HCT116 (cell line): ENCODE measurements at regions not wholly inside any gene's neighbourhood (a gene's known extent, or its start where the extent isn't known, plus 50 kb on each side); places are given as distances from the start of the nearest gene placed in this dataset.

Source experiments
- ATAC-seq: fragments of 200-7000 bp; cut with Tn5 transposase; 2 replicates; pipeline ENCODE4 v1.9.1; 2020; ENCODE audit warnings: mild to moderate bottlenecking, moderate library complexity
- BruUV-seq: library from RNA; stranded (reverse); fragments of 400-500 nt; replicated peaks from 2 replicates; lab custom pipeline; 2021; lab: Mats Ljungman, UMichigan
- CTCF ChIA-PET: fragments of 300-600 bp; sonication (Branson Sonifier 250); formaldehyde crosslinking; loops from one replicate; lab custom pipeline; 2021; ENCODE audit warnings: antibody characterized with exemption; lab: Charles Lee
- POLR2A ChIA-PET: fragments of 300-600, 350-600 bp; sonication (Branson Sonifier 250); formaldehyde crosslinking; loops from one replicate; lab custom pipeline; 2021; ENCODE audit warnings: antibody characterized with exemption; lab: Charles Lee
- RAD21 ChIA-PET, 2 experiments: fragments of 300-600 bp; sonication (Branson Sonifier 250); formaldehyde crosslinking; loops; one replicate each; lab custom pipeline; 2023; ENCODE audit warnings: low total read pairs in 2 of 2; ENCODE audit not compliant: uncharacterized antibody in 2 of 2, unreplicated experiment in 2 of 2, low non-redundant PET in 1 of 2; lab: Charles Lee
- DNase-seq: peaks from one replicate; pipeline ENCODE4 v3.0.0-alpha.2; 2010; ENCODE audit warnings: low read depth, low spot score
- H2AFZ ChIP-seq: fragments of 200-600 bp; shearing (Covaris generic), sonication (generic); 2 replicates; pipeline ENCODE4 v1.6.1; 2017; ENCODE audit warnings: low read depth, mixed run types, mixed read lengths, antibody characterized with exemption, low read length; ENCODE audit not compliant: poor library complexity, severe bottlenecking
- H3K27ac ChIP-seq: 2 replicates; pipeline ENCODE4 v1.5.1; 2012; ENCODE audit warnings: low read depth, low read length
- H3K27me3 ChIP-seq: fragments of 200-600 bp; sonication (generic); 2 replicates; pipeline ENCODE4 v1.6.1; 2016; ENCODE audit warnings: mixed run types, low read length, mixed read lengths; ENCODE audit not compliant: insufficient read depth
- H3K36me3 ChIP-seq, 2 experiments: fragments of 200-500 bp in 1 of 2; fragments of 200-600 bp in 1 of 2; sonication (Bioruptor generic) in 1 of 2; sonication (generic) in 1 of 2; 2 replicates each; pipeline versions ENCODE4 v1.5.1 to v1.6.1; 2014 to 2016; ENCODE audit warnings: low read length in 2 of 2, inconsistent platforms in 1 of 2, mixed read lengths in 1 of 2, mixed run types in 1 of 2; ENCODE audit not compliant: insufficient read depth in 2 of 2, control insufficient read depth in 1 of 2
- H3K4me1 ChIP-seq, 2 experiments: fragments of 200-600 bp in 1 of 2; sonication (generic) in 1 of 2; 2 replicates each; pipeline versions ENCODE4 v1.5.1 to v1.6.1; 2012 to 2017; ENCODE audit warnings: low read length in 2 of 2, inconsistent platforms in 1 of 2, mild to moderate bottlenecking in 1 of 2, mixed read lengths in 1 of 2, mixed run types in 1 of 2, moderate library complexity in 1 of 2; ENCODE audit not compliant: insufficient read depth in 2 of 2, control insufficient read depth in 1 of 2
- H3K4me2 ChIP-seq: fragments of 200-600 bp; sonication (generic); 2 replicates; pipeline ENCODE4 v1.6.1; 2017; ENCODE audit warnings: mixed run types, low read length, mixed read lengths
- H3K4me3 ChIP-seq, 2 experiments: fragments of 200-600 bp in 1 of 2; sonication (generic) in 1 of 2; replicated peaks in 1 of 2; 2 replicates each; pipeline ENCODE4 v1.5.1; 2011 to 2016; ENCODE audit warnings: low read length in 2 of 2, control low read depth in 1 of 2, low read depth in 1 of 2, mild to moderate bottlenecking in 1 of 2, mixed read lengths in 1 of 2, mixed run types in 1 of 2
- H3K79me2 ChIP-seq: fragments of 200-600 bp; sonication (generic); 2 replicates; pipeline ENCODE4 v1.6.1; 2017; ENCODE audit warnings: mild to moderate bottlenecking, mixed run types, low read length, moderate library complexity, mixed read lengths; ENCODE audit not compliant: insufficient read depth
- H3K9ac ChIP-seq: fragments of 200-600 bp; sonication (generic); 2 replicates; pipeline ENCODE4 v1.6.1; 2016; ENCODE audit warnings: low read length, mixed read lengths
- H3K9me2 ChIP-seq: fragments of 200-600 bp; sonication (generic), shearing (Covaris generic); 2 replicates; pipeline ENCODE4 v1.6.1; 2017; ENCODE audit warnings: mixed run types, mild to moderate bottlenecking, moderate library complexity; ENCODE audit not compliant: insufficient read depth
- H3K9me3 ChIP-seq, 2 experiments: fragments of 200-500 bp in 1 of 2; fragments of 200-600 bp in 1 of 2; sonication (Bioruptor generic) in 1 of 2; sonication (generic) in 1 of 2; 2 replicates each; pipeline ENCODE4 v1.6.1; 2014 to 2017; ENCODE audit warnings: low read length in 2 of 2, mixed read lengths in 2 of 2, inconsistent platforms in 1 of 2, low read depth in 1 of 2, mild to moderate bottlenecking in 1 of 2, mixed run types in 1 of 2, moderate library complexity in 1 of 2; ENCODE audit not compliant: control insufficient read depth in 1 of 2, insufficient read depth in 1 of 2
- H4K20me1 ChIP-seq: fragments of 200-600 bp; sonication (generic), shearing (Covaris generic); 2 replicates; pipeline ENCODE4 v1.6.1; 2017; ENCODE audit warnings: mixed run types, mild to moderate bottlenecking, moderate library complexity; ENCODE audit not compliant: insufficient read depth
- ATF3 ChIP-seq: IDR thresholded peaks from 2 replicates; pipeline ENCODE4 v1.6.1; 2012
- CBX3 ChIP-seq: IDR thresholded peaks from 2 replicates; pipeline ENCODE4 v1.6.1; 2012; ENCODE audit warnings: low read depth
- CTCF ChIP-seq, 3 experiments: fragments of 200-600 bp in 1 of 3; sonication (generic) in 1 of 3; IDR thresholded peaks in 2 of 3; conservative IDR thresholded peaks in 1 of 3; 2 replicates each; pipeline ENCODE4 v1.5.1; 2012 to 2017; ENCODE audit warnings: low read depth in 2 of 3, low read length in 2 of 3, antibody characterized with exemption in 1 of 3, borderline replicate concordance in 1 of 3, control low read depth in 1 of 3, mild to moderate bottlenecking in 1 of 3, mixed read lengths in 1 of 3, mixed run types in 1 of 3, moderate library complexity in 1 of 3; ENCODE audit not compliant: insufficient read depth in 1 of 3
- EGR1 ChIP-seq: IDR thresholded peaks from 2 replicates; pipeline ENCODE4 v1.6.1; 2012; ENCODE audit warnings: low read depth
- ELF1 ChIP-seq: IDR thresholded peaks from 2 replicates; pipeline ENCODE4 v1.6.1; 2012; ENCODE audit warnings: low read depth, borderline replicate concordance
- EZH2phosphoT487 ChIP-seq: fragments of 200-600 bp; IDR thresholded peaks from 2 replicates; pipeline ENCODE4 v1.6.1; 2018; ENCODE audit warnings: antibody characterized with exemption, borderline replicate concordance
- FOSL1 ChIP-seq: IDR thresholded peaks from 2 replicates; pipeline ENCODE4 v1.6.1; 2012; ENCODE audit warnings: low read depth
- POLR2AphosphoS5 ChIP-seq: IDR thresholded peaks from 2 replicates; pipeline ENCODE4 v1.6.1; 2011; ENCODE audit warnings: mild to moderate bottlenecking, low read depth, low read length, moderate library complexity
- SIN3A ChIP-seq: IDR thresholded peaks from 2 replicates; pipeline ENCODE4 v1.6.1; 2012; ENCODE audit warnings: low read depth
- SP1 ChIP-seq: IDR thresholded peaks from 2 replicates; pipeline ENCODE4 v1.6.1; 2012; ENCODE audit warnings: low read depth
- TCF7L2 ChIP-seq: IDR thresholded peaks from 2 replicates; pipeline ENCODE4 v1.7.0; 2011; ENCODE audit warnings: borderline replicate concordance, inconsistent platforms; ENCODE audit not compliant: insufficient read depth, insufficient read length; ENCODE audit errors: extremely low read depth
- ZBTB33 ChIP-seq: IDR thresholded peaks from 2 replicates; pipeline ENCODE4 v1.6.1; 2011; ENCODE audit warnings: mild to moderate bottlenecking, low read length, moderate library complexity; ENCODE audit not compliant: insufficient replicate concordance; ENCODE audit errors: extremely low read depth
- ZFX ChIP-seq: fragments of 450-650 bp; IDR thresholded peaks from 2 replicates; pipeline ENCODE4 v1.6.1; 2017
- ZNF274 ChIP-seq: fragments of 200-500 bp; sonication (Bioruptor generic); IDR thresholded peaks from 2 replicates; pipeline ENCODE4 v1.6.1; 2014; ENCODE audit warnings: mild to moderate bottlenecking, low read depth, low read length, inconsistent platforms
- intact Hi-C: fragments of 100-400 bp; cut with micrococcal nuclease; formaldehyde crosslinking; loops from 2 replicates; pipeline ENCODE4 v1.10.0; 2022

- H3K4me3 ChIP-seq: no peak overlapping the region
- ChIA-PET CTCF (no interaction called here), RAD21 (no interaction called here), POLR2A (no interaction called here)
- H3K36me3 ChIP-seq: no peaks in the 10 kb centered on the region
- H2AFZ ChIP-seq: no peak overlapping the region
- peaks cover 0 to 5% of the 10 kb centered on the region in 2 experiments; a peak in 2 of 4 replicates for H3K9me3 ChIP-seq
- no peak overlapping the region for H3K4me2 ChIP-seq
- no peak overlapping the region for H3K9ac ChIP-seq
- no peak overlapping the region for H3K27ac ChIP-seq
- intact Hi-C loops: no loop called here
- H3K9me2 ChIP-seq: no peaks in the 10 kb centered on the region
- H3K27me3 ChIP-seq: peaks cover 10% of the 10 kb centered on the region; the same call in 1 of the 2 replicates
- DNase-seq: no peak
- H4K20me1 ChIP-seq: no peaks in the 10 kb centered on the region
- no TSS peak for BruUV-seq
- no peaks in the 10 kb centered on the region for H3K4me1 ChIP-seq
- TF ChIP-seq POLR2AphosphoS5: no peak
- ATAC-seq: no peak
- H3K79me2 ChIP-seq: no peaks in the 10 kb centered on the region
Measured at GRCh38 chr14:56918849-56919574, 108.7 kb upstream of the OTX2 start.

- RAD21 ChIA-PET: no interaction called here
- DNase-seq: no peak
- Histone ChIP-seq H3K4me2 (no peak overlapping the region), H3K27me3 (peaks cover 31% of the 10 kb centered on the region), H3K79me2 (no peaks in the 10 kb centered on the region), H3K4me1 (no peaks in the 10 kb centered on the region), H3K27ac (no peak overlapping the region), H4K20me1 (no peaks in the 10 kb centered on the region), H3K9me3 (no peaks in the 10 kb centered on the region), H2AFZ (no peak overlapping the region), H3K4me3 (no peak overlapping the region), H3K36me3 (no peaks in the 10 kb centered on the region), H3K9ac (no peak overlapping the region), H3K9me2 (no peaks in the 10 kb centered on the region)
- CTCF ChIA-PET: no interaction called here
- no peak for ATAC-seq
- intact Hi-C loops: no loop called here
- BruUV-seq: no TSS peak
- POLR2A ChIA-PET: no interaction called here
- TF ChIP-seq TCF7L2: no peak
- no peak for TF ChIP-seq ELF1
- TF ChIP-seq SIN3A: no peak
- no peak for TF ChIP-seq EZH2phosphoT487
- TF ChIP-seq ZFX: no peak
- TF ChIP-seq ZBTB33: no peak
- TF ChIP-seq ATF3: no peak
- no peak for TF ChIP-seq FOSL1
- no peak for TF ChIP-seq ZNF274
- no peak for TF ChIP-seq CBX3
- TF ChIP-seq CTCF (IDR thresholded peaks at IDR 0.05 in 2 of 3, conservative IDR thresholded peaks at IDR 0.05 in 1 of 3; ENCODE audit: borderline replicate concordance in 1 of 3, insufficient read depth in 1 of 3, low read depth in 2 of 3, low read length in 2 of 3): no peak
- no peak for TF ChIP-seq EGR1
- no peak for TF ChIP-seq SP1
Measured at GRCh38 chr14:56905282-56905681, 95.0 kb upstream of the OTX2 start.
